ENCODE measurements at regions not wholly inside any gene's neighbourhood (a gene's known extent, or its start where the extent isn't known, plus 50 kb on each side); places are given as distances from the start of the nearest gene placed in this dataset.

- TF ChIP-seq, protein P1, sequence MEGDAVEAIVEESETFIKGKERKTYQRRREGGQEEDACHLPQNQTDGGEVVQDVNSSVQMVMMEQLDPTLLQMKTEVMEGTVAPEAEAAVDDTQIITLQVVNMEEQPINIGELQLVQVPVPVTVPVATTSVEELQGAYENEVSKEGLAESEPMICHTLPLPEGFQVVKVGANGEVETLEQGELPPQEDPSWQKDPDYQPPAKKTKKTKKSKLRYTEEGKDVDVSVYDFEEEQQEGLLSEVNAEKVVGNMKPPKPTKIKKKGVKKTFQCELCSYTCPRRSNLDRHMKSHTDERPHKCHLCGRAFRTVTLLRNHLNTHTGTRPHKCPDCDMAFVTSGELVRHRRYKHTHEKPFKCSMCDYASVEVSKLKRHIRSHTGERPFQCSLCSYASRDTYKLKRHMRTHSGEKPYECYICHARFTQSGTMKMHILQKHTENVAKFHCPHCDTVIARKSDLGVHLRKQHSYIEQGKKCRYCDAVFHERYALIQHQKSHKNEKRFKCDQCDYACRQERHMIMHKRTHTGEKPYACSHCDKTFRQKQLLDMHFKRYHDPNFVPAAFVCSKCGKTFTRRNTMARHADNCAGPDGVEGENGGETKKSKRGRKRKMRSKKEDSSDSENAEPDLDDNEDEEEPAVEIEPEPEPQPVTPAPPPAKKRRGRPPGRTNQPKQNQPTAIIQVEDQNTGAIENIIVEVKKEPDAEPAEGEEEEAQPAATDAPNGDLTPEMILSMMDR (IDR thresholded peaks at IDR 0.05), result no peak
- TF ChIP-seq ZFX (IDR thresholded peaks at IDR 0.05; ENCODE audit: borderline replicate concordance), result no peak
Measured at GRCh38 chr3:56986347-56986746, 74.1 kb upstream of the SPATA12 start.

Data from 22Rv1 (cell line).